ENCODE measurements at regions not wholly inside any gene's neighbourhood (a gene's known extent, or its start where the extent isn't known, plus 50 kb on each side); places are given as distances from the start of the nearest gene placed in this dataset.

DNA sequence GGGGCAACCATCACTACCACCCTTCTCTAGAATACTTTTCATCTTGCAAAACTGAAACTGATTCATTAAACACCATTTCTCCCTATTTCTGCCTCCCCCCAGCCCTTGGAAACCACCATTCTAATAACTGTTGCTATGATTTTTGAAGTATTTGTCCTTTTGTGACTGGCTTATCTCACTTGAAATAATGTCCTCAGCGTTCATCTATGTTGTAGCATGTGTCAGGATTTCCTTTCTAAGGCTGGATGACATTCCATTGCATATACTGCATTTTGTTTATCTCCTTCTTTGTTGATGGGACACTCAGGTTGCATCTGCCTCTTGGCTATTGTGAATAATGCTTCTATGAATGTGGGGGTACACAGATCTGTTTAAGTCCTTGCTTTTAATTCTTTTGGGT lies 327.6 kb upstream of the ZNF32 start:
- H2AFZ ChIP-seq (ENCODE audit: low read depth, low read length), result no peak overlapping the region

DNA sequence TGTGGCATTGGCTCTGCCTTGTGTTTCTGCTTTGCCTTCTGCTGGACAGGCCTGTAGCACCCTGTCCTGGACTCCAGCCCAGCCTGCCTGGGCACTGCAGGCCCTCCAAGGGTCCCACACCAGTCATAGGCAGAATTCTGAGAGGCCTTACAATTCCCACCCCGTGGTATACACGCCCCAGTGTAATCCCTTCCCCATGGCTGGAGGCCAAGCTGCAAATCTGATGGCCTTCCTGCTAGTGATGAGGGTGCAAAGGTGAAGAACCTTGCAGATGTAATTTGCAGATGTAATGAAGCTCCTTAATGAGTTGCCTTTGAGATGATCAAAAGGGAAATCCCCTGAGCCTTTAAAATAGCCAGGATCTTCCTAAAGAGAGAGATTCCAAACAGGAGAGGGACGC lies 325.1 kb upstream of the ZNF32 start:
- Histone ChIP-seq H3K9me3 (ENCODE audit: insufficient read depth, low read length) (no peaks in the 10 kb centered on the region), H3K36me3 (replicated peaks; ENCODE audit: low read depth, low read length) (no peaks in the 10 kb centered on the region), H4K20me1 (ENCODE audit: insufficient read depth, low read length) (no peaks in the 10 kb centered on the region), H3K9ac (ENCODE audit: low read length) (no peak overlapping the region), H3K27me3 (ENCODE audit: low read depth, low read length) (no peaks in the 10 kb centered on the region), H3K27ac (ENCODE audit: low read length) (no peak overlapping the region), H3K79me2 (ENCODE audit: low read length) (no peaks in the 10 kb centered on the region), H3K4me2 (ENCODE audit: low read length) (no peak overlapping the region), H3K4me3 (ENCODE audit: low read length) (no peak overlapping the region), H3K4me1 (ENCODE audit: low read length) (no peaks in the 10 kb centered on the region), H2AFZ (ENCODE audit: low read depth, low read length) (no peak overlapping the region)
- TF ChIP-seq EZH2phosphoT487 (IDR thresholded peaks at IDR 0.05; ENCODE audit: low read depth), result no peak
- TF ChIP-seq, protein P1, sequence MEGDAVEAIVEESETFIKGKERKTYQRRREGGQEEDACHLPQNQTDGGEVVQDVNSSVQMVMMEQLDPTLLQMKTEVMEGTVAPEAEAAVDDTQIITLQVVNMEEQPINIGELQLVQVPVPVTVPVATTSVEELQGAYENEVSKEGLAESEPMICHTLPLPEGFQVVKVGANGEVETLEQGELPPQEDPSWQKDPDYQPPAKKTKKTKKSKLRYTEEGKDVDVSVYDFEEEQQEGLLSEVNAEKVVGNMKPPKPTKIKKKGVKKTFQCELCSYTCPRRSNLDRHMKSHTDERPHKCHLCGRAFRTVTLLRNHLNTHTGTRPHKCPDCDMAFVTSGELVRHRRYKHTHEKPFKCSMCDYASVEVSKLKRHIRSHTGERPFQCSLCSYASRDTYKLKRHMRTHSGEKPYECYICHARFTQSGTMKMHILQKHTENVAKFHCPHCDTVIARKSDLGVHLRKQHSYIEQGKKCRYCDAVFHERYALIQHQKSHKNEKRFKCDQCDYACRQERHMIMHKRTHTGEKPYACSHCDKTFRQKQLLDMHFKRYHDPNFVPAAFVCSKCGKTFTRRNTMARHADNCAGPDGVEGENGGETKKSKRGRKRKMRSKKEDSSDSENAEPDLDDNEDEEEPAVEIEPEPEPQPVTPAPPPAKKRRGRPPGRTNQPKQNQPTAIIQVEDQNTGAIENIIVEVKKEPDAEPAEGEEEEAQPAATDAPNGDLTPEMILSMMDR (IDR thresholded peaks at IDR 0.05; ENCODE audit: low read depth, low read length), result no peak

More for the DNA sequence above, 327.6 kb upstream of the ZNF32 start:
- no peaks in the 10 kb centered on the region for H4K20me1 ChIP-seq (ENCODE audit: insufficient read depth, low read length)
- no peaks in the 10 kb centered on the region for H3K27me3 ChIP-seq (ENCODE audit: low read depth, low read length)
- H3K4me1 ChIP-seq (ENCODE audit: low read length), result peaks cover 4% of the 10 kb centered on the region
- H3K4me3 ChIP-seq (ENCODE audit: low read length), result no peak overlapping the region
- H3K36me3 ChIP-seq (replicated peaks; ENCODE audit: low read depth, low read length), result no peaks in the 10 kb centered on the region
- H3K9me3 ChIP-seq (ENCODE audit: insufficient read depth, low read length), result no peaks in the 10 kb centered on the region
- H3K79me2 ChIP-seq (ENCODE audit: low read length), result no peaks in the 10 kb centered on the region
- H3K4me2 ChIP-seq (ENCODE audit: low read length), result no peak overlapping the region
- H3K9ac ChIP-seq (ENCODE audit: low read length), result no peak overlapping the region
- TF ChIP-seq, protein P1 (IDR thresholded peaks at IDR 0.05; ENCODE audit: low read depth, low read length), result no peak
- no peak for TF ChIP-seq EZH2phosphoT487 (IDR thresholded peaks at IDR 0.05; ENCODE audit: low read depth)
- no peak overlapping the region for H3K27ac ChIP-seq (ENCODE audit: low read length)

DNA sequence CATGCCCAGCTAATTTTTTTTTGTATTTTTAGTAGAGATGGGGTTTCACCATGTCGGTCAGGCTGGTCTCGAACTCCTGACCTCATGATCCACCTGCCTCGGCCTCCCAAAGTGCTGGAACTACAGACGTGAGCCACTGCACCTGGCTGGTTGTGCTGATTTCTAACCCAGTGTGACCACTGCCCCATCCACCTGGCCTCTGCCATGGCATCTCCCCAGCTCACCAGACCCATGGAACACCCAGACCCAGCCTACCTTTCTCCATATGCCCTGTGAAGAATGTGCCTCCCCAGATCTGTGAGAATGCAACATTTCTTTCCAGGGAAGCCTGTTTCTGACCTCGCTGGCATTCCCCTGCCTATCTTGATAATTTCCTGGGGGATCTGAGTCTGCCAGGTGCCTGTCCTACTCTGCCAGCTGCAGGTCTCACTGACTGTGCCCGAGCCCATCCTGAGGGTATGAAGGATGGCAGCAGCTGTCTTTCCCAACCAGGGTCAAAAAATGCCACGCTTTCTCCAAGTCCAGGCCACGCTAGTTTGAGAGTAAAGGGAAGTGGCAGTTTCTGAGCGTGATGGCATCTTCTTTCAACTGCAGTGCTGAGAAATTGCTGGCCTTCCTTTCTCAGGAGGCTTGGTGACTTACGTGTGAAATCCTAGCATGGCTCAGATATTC lies 324.4 kb upstream of the ZNF32 start:
- no peak overlapping the region for H3K4me3 ChIP-seq (ENCODE audit: low read length)
- TF ChIP-seq EZH2phosphoT487 (IDR thresholded peaks at IDR 0.05; ENCODE audit: low read depth), result no peak
- TF ChIP-seq, protein P1 (IDR thresholded peaks at IDR 0.05; ENCODE audit: low read depth, low read length), result no peak
- no peak overlapping the region for H3K4me2 ChIP-seq (ENCODE audit: low read length)
- no peak overlapping the region for H3K27ac ChIP-seq (ENCODE audit: low read length)
- no peaks in the 10 kb centered on the region for H3K79me2 ChIP-seq (ENCODE audit: low read length)
- H3K4me1 ChIP-seq (ENCODE audit: low read length), result no peaks in the 10 kb centered on the region
- H2AFZ ChIP-seq (ENCODE audit: low read depth, low read length), result no peak overlapping the region
- H3K36me3 ChIP-seq (replicated peaks; ENCODE audit: low read depth, low read length), result no peaks in the 10 kb centered on the region
- no peaks in the 10 kb centered on the region for H3K9me3 ChIP-seq (ENCODE audit: insufficient read depth, low read length)
- H3K9ac ChIP-seq (ENCODE audit: low read length), result no peak overlapping the region
- H4K20me1 ChIP-seq (ENCODE audit: insufficient read depth, low read length), result no peaks in the 10 kb centered on the region
- no peaks in the 10 kb centered on the region for H3K27me3 ChIP-seq (ENCODE audit: low read depth, low read length)

DNA sequence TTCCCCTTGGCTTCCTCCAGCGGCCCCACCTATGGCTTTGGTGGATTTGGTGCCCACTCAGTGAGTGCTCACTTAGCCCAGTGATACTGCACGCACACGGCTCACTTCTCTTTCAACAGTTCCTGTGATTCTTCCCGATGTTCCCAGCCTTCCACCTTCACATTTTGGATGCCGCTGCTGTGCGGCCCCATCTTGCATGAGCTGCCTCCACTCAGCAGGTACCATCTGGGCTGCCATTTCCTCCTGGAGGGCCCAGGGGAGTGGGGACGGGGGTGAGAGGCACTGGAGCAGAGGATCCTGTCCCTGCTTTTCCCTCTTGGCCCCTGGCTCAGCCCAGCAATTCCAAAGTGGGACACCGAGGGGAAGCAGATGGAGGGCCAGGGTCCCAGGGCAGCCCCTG lies 323.3 kb upstream of the ZNF32 start:
- H3K4me3 ChIP-seq (ENCODE audit: low read length), result no peak overlapping the region

More for the DNA sequence above, 323.3 kb upstream of the ZNF32 start:
- Histone ChIP-seq H3K27ac (ENCODE audit: low read length) (no peak overlapping the region), H3K9me3 (ENCODE audit: insufficient read depth, low read length) (no peaks in the 10 kb centered on the region), H4K20me1 (ENCODE audit: insufficient read depth, low read length) (no peaks in the 10 kb centered on the region), H2AFZ (ENCODE audit: low read depth, low read length) (no peak overlapping the region), H3K27me3 (ENCODE audit: low read depth, low read length) (no peaks in the 10 kb centered on the region), H3K36me3 (replicated peaks; ENCODE audit: low read depth, low read length) (no peaks in the 10 kb centered on the region), H3K4me2 (ENCODE audit: low read length) (no peak overlapping the region), H3K9ac (ENCODE audit: low read length) (no peak overlapping the region), H3K79me2 (ENCODE audit: low read length) (no peaks in the 10 kb centered on the region), H3K4me1 (ENCODE audit: low read length) (no peaks in the 10 kb centered on the region)
- TF ChIP-seq, protein P1 (IDR thresholded peaks at IDR 0.05; ENCODE audit: low read depth, low read length), result no peak
- no peak for TF ChIP-seq EZH2phosphoT487 (IDR thresholded peaks at IDR 0.05; ENCODE audit: low read depth)
